HEK293 (cell line): ENCODE measurements at regions not wholly inside any gene's neighbourhood (a gene's known extent, or its start where the extent isn't known, plus 50 kb on each side); places are given as distances from the start of the nearest gene placed in this dataset.

ENCODE experiments used
- ZBTB7A ChIP-seq: fragments of 450-650 bp; formaldehyde crosslinking; IDR thresholded peaks from 2 replicates; pipeline ENCODE4 v1.5.1; 2016; ENCODE audit warnings: low read depth, missing biosample characterization, missing genetic modification characterization
- ZNF138 ChIP-seq: fragments of 450-650 bp; formaldehyde crosslinking; IDR thresholded peaks from 2 replicates; pipeline ENCODE4 v1.5.1; 2016; ENCODE audit warnings: missing biosample characterization, missing genetic modification characterization, borderline replicate concordance
- ZNF202 ChIP-seq: fragments of 450-650 bp; formaldehyde crosslinking; IDR thresholded peaks from 2 replicates; pipeline ENCODE4 v1.5.1; 2016; ENCODE audit warnings: missing biosample characterization, missing genetic modification characterization, borderline replicate concordance
- ZNF266 ChIP-seq: fragments of 450-650 bp; formaldehyde crosslinking; IDR thresholded peaks from 2 replicates; pipeline ENCODE4 v1.5.1; 2016; ENCODE audit warnings: missing biosample characterization, missing genetic modification characterization, low read depth
- ZNF302 ChIP-seq: fragments of 450-650 bp; formaldehyde crosslinking; IDR thresholded peaks from 2 replicates; pipeline ENCODE4 v1.5.1; 2016; ENCODE audit warnings: missing biosample characterization, missing genetic modification characterization, low read depth
- ZNF341 ChIP-seq: fragments of 450-650 bp; formaldehyde crosslinking; IDR thresholded peaks from 2 replicates; pipeline ENCODE4; 2016; ENCODE audit warnings: low read depth, missing biosample characterization, missing genetic modification characterization
- TF ChIP-seq, protein P1 (sequence below): fragments of 450-650 bp; formaldehyde crosslinking; IDR thresholded peaks from 2 replicates; pipeline ENCODE4 v1.5.1; 2016; ENCODE audit warnings: missing biosample characterization, missing genetic modification characterization

DNA sequence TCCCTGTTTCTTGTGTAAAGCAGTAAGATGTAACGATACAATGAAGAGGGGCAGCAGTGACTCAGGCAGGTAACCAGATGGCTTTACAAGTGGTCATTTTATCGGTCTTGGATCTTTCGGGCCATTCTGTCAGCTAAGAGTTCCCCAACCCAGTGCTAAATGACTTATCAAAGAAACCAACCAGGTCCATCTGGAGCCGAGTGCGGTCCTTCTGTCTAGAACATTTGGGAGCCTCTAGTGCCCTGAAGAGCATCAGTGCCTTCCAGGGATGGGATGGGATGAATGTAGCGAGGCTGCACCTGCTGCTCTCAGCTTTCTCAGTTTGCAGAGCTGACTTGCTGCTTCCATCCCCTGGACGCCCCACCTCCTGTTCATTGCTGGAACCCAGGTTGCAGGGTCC lies 131.7 kb upstream of the AGBL1 start:
- TF ChIP-seq ZNF202 (tag by site-specific recombination) (no peak), ZNF302 (tag by site-specific recombination) (no peak), ZBTB7A (tag by site-specific recombination) (no peak), ZNF341 (tag by site-specific recombination) (no peak), ZNF138 (tag by site-specific recombination) (no peak), ZNF266 (tag by site-specific recombination) (no peak)
- TF ChIP-seq, protein P1, sequence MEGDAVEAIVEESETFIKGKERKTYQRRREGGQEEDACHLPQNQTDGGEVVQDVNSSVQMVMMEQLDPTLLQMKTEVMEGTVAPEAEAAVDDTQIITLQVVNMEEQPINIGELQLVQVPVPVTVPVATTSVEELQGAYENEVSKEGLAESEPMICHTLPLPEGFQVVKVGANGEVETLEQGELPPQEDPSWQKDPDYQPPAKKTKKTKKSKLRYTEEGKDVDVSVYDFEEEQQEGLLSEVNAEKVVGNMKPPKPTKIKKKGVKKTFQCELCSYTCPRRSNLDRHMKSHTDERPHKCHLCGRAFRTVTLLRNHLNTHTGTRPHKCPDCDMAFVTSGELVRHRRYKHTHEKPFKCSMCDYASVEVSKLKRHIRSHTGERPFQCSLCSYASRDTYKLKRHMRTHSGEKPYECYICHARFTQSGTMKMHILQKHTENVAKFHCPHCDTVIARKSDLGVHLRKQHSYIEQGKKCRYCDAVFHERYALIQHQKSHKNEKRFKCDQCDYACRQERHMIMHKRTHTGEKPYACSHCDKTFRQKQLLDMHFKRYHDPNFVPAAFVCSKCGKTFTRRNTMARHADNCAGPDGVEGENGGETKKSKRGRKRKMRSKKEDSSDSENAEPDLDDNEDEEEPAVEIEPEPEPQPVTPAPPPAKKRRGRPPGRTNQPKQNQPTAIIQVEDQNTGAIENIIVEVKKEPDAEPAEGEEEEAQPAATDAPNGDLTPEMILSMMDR (tag by site-specific recombination) = no peak
